Breast epithelium (tissue), 4 donors: ENCODE measurements at regions not wholly inside any gene's neighbourhood (a gene's known extent, or its start where the extent isn't known, plus 50 kb on each side); places are given as distances from the start of the nearest gene placed in this dataset.

Source experiments
- DNase-seq, 2 donors: peaks; one replicate each; pipeline ENCODE4 v3.0.0-alpha.2; 2019; ENCODE audit warnings: low spot score in 2 of 2
- H3K27ac ChIP-seq, 2 donors: fragments of 200-600 bp; sonication (generic) in 1 of 2; one replicate each; pipeline ENCODE4 v1.5.1; 2016 to 2019; ENCODE audit warnings: mild to moderate bottlenecking in 1 of 2
- H3K27me3 ChIP-seq, 2 donors: fragments of 200-600 bp; sonication (generic) in 1 of 2; one replicate each; pipeline versions ENCODE4 v1.5.1 to v1.6.0; 2017 to 2019; ENCODE audit warnings: control low read depth in 1 of 2, mild to moderate bottlenecking in 1 of 2
- H3K36me3 ChIP-seq: fragments of 200-600 bp; one replicate; pipeline ENCODE4 v1.5.1; 2019
- H3K4me1 ChIP-seq, 2 donors: fragments of 200-600 bp; sonication (generic); one replicate each; pipeline ENCODE4 v1.5.1; 2016 to 2019; ENCODE audit warnings: control low read depth in 1 of 2
- H3K4me3 ChIP-seq, 3 donors: fragments of 200-600 bp; sonication (generic); 1 replicate in 2 of 3; 2 replicates in 1 of 3; pipeline ENCODE4 v1.5.1; 2016 to 2019; ENCODE audit warnings: mild to moderate bottlenecking in 3 of 3, moderate library complexity in 2 of 3
- H3K9me3 ChIP-seq, 2 donors: fragments of 200-600 bp; sonication (generic) in 1 of 2; one replicate each; pipeline ENCODE4 v1.5.1; 2016 to 2019; ENCODE audit warnings: control low read depth in 1 of 2
- CTCF ChIP-seq, 3 donors: fragments of 450-650 bp; IDR thresholded peaks; one replicate each; pipeline ENCODE4 v1.5.1; 2016 to 2017; ENCODE audit warnings: antibody characterized with exemption in 3 of 3, mild to moderate bottlenecking in 3 of 3, moderate library complexity in 3 of 3
- POLR2A ChIP-seq: fragments of 450-650 bp; IDR thresholded peaks from one replicate; pipeline ENCODE4 v1.6.1; 2016; ENCODE audit warnings: antibody characterized with exemption, mild to moderate bottlenecking, moderate library complexity
- POLR2AphosphoS5 ChIP-seq, 3 donors: sonication (generic); formaldehyde crosslinking; IDR thresholded peaks; one replicate each; pipeline ENCODE4 v1.6.1; 2017; ENCODE audit warnings: antibody characterized with exemption in 3 of 3
- intact Hi-C: fragments of 100-400 bp; cut with DNase I; formaldehyde crosslinking; loops from one replicate; pipeline ENCODE4 v1.15.1; 2023; ENCODE audit warnings: low total_unique reads

DNA sequence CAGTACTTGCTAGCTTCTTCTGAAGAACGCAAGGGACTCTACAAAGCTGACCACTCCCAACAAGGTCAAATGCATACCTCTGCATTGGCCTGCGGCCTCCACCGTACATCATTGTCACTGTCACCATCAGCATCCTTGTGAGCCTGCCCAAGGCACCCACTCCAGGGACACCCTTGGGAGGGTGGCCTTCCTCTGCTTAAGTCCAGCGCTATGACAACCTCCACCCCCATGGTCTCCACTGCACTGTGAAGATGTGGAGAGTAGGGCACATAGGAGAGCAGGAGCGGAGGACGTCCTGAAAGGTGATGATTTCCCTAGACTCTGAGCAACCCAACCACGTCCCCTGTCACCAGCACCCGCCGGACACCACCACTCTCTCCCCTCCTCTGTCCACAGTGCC is 252.8 kb downstream of the ALG10 start:
- Histone ChIP-seq H3K4me1 (no peaks in the 10 kb centered on the region), H3K27me3 (no peaks in the 10 kb centered on the region), H3K9me3 (no peaks in the 10 kb centered on the region), H3K36me3 (no peaks in the 10 kb centered on the region), H3K4me3 (no peak overlapping the region), H3K27ac (no peak overlapping the region)
- no peak for TF ChIP-seq POLR2AphosphoS5 (IDR thresholded peaks at IDR 0.05)
- TF ChIP-seq POLR2A: no peak
- TF ChIP-seq CTCF (IDR thresholded peaks at IDR 0.05): no peak
- DNase-seq: no peak
- intact Hi-C loops: no loop called here

DNA sequence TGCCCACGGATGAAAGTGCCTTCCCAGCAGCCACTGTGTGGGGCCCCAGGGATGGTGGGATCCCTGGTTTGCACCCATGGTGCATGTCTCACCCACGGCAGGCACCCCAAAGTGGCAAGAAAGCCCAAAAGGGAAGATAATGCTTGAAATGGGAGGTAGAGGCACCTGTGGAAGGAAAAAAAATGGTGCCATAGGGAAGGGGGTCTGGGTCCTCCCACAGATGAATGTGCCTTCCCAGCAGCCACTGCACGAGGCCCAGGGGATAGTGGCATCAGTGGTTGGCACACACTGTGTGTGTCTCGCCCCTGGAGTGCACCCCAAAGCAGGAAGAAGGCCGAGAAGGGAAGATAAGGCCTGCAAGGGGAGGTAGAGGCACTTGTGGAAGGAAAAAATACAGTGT is 264.2 kb downstream of the ALG10 start:
- Histone ChIP-seq H3K27me3 (no peaks in the 10 kb centered on the region), H3K4me1 (no peaks in the 10 kb centered on the region), H3K36me3 (no peaks in the 10 kb centered on the region), H3K9me3 (peaks cover 56 to 90% of the 10 kb centered on the region in 2 donors), H3K4me3 (no peak overlapping the region), H3K27ac (no peak overlapping the region)
- TF ChIP-seq POLR2AphosphoS5 (IDR thresholded peaks at IDR 0.05) (no peak), CTCF (IDR thresholded peaks at IDR 0.05) (no peak), POLR2A (no peak)
- DNase-seq: no peak
- intact Hi-C loops: no loop called here

GRCh38 chr12:34286934-34287333 is 264.6 kb downstream of the ALG10 start:
- H3K27me3 ChIP-seq: no peaks in the 10 kb centered on the region
- no peak for TF ChIP-seq CTCF (IDR thresholded peaks at IDR 0.05)
- no peak for TF ChIP-seq POLR2A
- no peak for TF ChIP-seq POLR2AphosphoS5 (IDR thresholded peaks at IDR 0.05)
- H3K4me1 ChIP-seq: no peaks in the 10 kb centered on the region
- no peak overlapping the region for H3K27ac ChIP-seq
- DNase-seq: no peak
- intact Hi-C loops: no loop called here
- no peaks in the 10 kb centered on the region for H3K36me3 ChIP-seq
- no peak overlapping the region for H3K4me3 ChIP-seq
- H3K9me3 ChIP-seq: peaks cover 60 to 94% of the 10 kb centered on the region in 2 donors

DNA sequence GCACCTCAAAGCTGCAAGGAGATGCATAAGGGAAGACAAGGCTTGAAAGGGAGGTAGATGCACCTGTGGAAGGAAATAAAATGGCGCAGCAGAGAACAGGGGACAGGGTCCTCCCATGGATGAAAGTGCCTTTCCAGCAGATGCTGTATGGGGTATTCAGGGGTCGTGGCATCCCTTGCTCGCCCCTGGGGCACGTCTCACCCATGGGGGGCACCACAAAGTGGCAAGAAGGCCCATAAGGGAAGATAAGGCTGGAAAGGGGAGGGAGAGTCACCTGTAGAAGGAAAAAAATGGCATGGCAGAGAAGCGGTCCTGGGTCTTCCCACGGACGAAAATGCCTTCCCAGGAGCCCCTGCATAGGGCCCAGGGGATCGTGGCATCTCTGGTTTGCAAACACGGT is 265.1 kb downstream of the ALG10 start:
- TF ChIP-seq CTCF (IDR thresholded peaks at IDR 0.05) (no peak), POLR2A (no peak), POLR2AphosphoS5 (IDR thresholded peaks at IDR 0.05) (no peak)
- no peak overlapping the region for H3K27ac ChIP-seq
- H3K4me1 ChIP-seq: no peaks in the 10 kb centered on the region
- H3K27me3 ChIP-seq: no peaks in the 10 kb centered on the region
- no peak for DNase-seq
- H3K9me3 ChIP-seq: peaks cover 65 to 98% of the 10 kb centered on the region in 2 donors
- intact Hi-C loops: no loop called here
- H3K4me3 ChIP-seq: no peak overlapping the region
- H3K36me3 ChIP-seq: no peaks in the 10 kb centered on the region

- DNase-seq: no peak
- no peaks in the 10 kb centered on the region for H3K36me3 ChIP-seq
- intact Hi-C loops: no loop called here
- peaks cover 74 to 100% of the 10 kb centered on the region in 2 donors for H3K9me3 ChIP-seq
- TF ChIP-seq POLR2A (no peak), CTCF (IDR thresholded peaks at IDR 0.05) (no peak), POLR2AphosphoS5 (IDR thresholded peaks at IDR 0.05) (no peak)
- no peaks in the 10 kb centered on the region for H3K27me3 ChIP-seq
- no peak overlapping the region for H3K27ac ChIP-seq
- no peaks in the 10 kb centered on the region for H3K4me1 ChIP-seq
- no peak overlapping the region for H3K4me3 ChIP-seq
Measured at GRCh38 chr12:34287986-34288962, 266.0 kb downstream of the ALG10 start.
